Activated B cell treated with CpG ODN at 0.5 μM for 24 hours (primary cell): ENCODE measurements at regions not wholly inside any gene's neighbourhood (a gene's known extent, or its start where the extent isn't known, plus 50 kb on each side); places are given as distances from the start of the nearest gene placed in this dataset.

ENCODE experiments used
- ATAC-seq: fragments of 200-7000 bp; cut with Tn5 transposase; one replicate; pipeline ENCODE4 v1.10.0; 2021; ENCODE audit warnings: low read depth, mild to moderate bottlenecking, moderate library complexity
- CTCF ChIA-PET: fragments of 350-600 bp; sonication (Branson Sonifier 250); formaldehyde crosslinking; loops from one replicate; lab custom pipeline; 2021; ENCODE audit warnings: antibody characterized with exemption; lab: Charles Lee
- POLR2A ChIA-PET: fragments of 350-600 bp; sonication (Branson Sonifier 250); formaldehyde crosslinking; loops from one replicate; lab custom pipeline; 2021; ENCODE audit warnings: antibody characterized with exemption; lab: Charles Lee
- DNase-seq: peaks from one replicate; pipeline ENCODE4 v3.0.0; 2022
- H3K27ac Mint-ChIP-seq: one replicate; pipeline ENCODE4 v1.8.0; 2020; ENCODE audit warnings: mixed read lengths
- H3K27me3 Mint-ChIP-seq: one replicate; pipeline ENCODE4 v1.8.0; 2021; ENCODE audit warnings: mixed read lengths
- H3K36me3 Mint-ChIP-seq: one replicate; pipeline ENCODE4 v1.8.0; 2021; ENCODE audit warnings: low read depth, mixed read lengths
- H3K4me1 Mint-ChIP-seq: one replicate; pipeline ENCODE4 v1.8.0; 2021; ENCODE audit warnings: mixed read lengths
- H3K4me3 Mint-ChIP-seq: one replicate; pipeline ENCODE4 v1.8.0; 2020; ENCODE audit warnings: mild to moderate bottlenecking, mixed read lengths
- H3K9me3 Mint-ChIP-seq: one replicate; pipeline ENCODE4 v1.8.0; 2020; ENCODE audit warnings: mixed read lengths
- intact Hi-C: fragments of 100-400 bp; cut with micrococcal nuclease; formaldehyde crosslinking; loops from one replicate; pipeline ENCODE4 v1.15.1; 2024
- TF ChIP-seq, protein P1 (sequence below): fragments of 200-600 bp; IDR thresholded peaks from one replicate; pipeline ENCODE4 v1.8.0; 2022; ENCODE audit warnings: antibody characterized with exemption, mild to moderate bottlenecking

DNA sequence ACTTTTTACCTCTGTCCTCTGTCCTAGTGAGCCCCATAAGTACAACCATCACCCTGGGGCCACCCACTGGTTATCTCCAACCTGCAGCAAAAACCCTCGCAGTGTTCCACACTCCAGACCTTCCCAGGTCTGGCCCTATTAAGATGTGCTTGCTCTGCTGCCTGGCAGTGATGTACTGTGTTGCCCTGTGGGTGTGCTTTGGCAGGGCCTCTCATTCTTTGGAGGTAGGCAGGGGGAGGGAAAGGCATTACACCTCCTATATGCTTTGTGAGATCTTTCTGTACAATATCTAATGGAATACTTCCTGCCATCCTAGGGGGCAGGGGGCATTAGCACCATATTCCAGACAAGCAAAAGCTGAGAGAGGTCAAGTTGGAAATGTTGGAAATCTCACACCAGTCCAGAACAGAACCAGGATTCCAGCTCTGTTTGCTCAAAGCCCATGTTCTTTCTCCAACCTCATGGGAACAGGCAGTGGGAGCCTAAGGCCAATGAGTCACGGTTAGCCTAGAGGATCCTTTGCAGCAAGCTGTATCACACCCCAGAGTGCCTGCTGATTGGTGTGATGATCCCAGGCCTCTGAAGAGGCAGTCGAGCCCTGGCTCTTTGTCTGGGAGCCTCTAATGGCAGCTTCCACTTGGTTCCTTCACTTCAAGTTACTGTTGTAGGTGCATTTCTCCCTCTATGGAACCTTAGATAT, 59.7 kb upstream of the UBL3 start:
- intact Hi-C loops = no loop called here
- ATAC-seq = no peak
- H3K4me3 Mint-ChIP-seq = no peak overlapping the region
- no peak overlapping the region for H3K27ac Mint-ChIP-seq
- no peaks in the 10 kb centered on the region for H3K36me3 Mint-ChIP-seq
- H3K9me3 Mint-ChIP-seq = no peaks in the 10 kb centered on the region
- peaks cover 6% of the 10 kb centered on the region for H3K27me3 Mint-ChIP-seq
- no peak for DNase-seq
- ChIA-PET POLR2A (no interaction called here), CTCF (no interaction called here)
- TF ChIP-seq, protein P1, sequence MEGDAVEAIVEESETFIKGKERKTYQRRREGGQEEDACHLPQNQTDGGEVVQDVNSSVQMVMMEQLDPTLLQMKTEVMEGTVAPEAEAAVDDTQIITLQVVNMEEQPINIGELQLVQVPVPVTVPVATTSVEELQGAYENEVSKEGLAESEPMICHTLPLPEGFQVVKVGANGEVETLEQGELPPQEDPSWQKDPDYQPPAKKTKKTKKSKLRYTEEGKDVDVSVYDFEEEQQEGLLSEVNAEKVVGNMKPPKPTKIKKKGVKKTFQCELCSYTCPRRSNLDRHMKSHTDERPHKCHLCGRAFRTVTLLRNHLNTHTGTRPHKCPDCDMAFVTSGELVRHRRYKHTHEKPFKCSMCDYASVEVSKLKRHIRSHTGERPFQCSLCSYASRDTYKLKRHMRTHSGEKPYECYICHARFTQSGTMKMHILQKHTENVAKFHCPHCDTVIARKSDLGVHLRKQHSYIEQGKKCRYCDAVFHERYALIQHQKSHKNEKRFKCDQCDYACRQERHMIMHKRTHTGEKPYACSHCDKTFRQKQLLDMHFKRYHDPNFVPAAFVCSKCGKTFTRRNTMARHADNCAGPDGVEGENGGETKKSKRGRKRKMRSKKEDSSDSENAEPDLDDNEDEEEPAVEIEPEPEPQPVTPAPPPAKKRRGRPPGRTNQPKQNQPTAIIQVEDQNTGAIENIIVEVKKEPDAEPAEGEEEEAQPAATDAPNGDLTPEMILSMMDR = no peak
- no peaks in the 10 kb centered on the region for H3K4me1 Mint-ChIP-seq

DNA sequence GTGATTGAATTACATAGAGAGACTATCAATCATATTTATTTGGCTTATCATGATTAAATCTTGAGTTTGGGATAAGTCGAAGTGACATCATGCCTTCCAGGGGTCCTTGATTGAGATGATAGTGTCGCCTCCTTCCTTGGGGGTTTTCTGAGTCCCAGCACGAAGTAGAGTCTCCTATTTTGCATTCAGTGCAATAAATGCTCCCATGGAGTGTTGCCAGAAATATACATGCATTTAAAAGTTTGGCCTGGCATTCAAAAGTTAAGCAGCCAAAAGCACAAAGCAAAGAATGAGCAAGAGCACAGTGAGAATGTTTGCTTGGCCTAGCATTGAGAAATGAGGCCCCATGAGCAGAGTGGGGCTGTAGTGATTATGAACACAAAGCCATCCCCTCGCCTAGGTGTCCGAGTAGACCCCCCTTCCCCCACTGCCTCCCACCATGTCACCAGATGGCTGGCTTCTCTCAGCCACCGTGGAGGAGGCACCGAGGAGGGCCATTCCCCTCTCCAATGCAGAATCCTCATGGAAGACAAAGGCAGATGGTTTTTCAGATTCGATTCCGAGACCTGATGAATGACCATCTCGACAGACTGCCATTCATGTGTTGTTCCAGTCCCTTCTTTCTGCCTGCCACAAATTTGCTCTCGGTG, 58.8 kb upstream of the UBL3 start:
- TF ChIP-seq, protein P1 = no peak
- Mint-ChIP-seq H3K9me3 (no peaks in the 10 kb centered on the region), H3K27me3 (peaks cover 6% of the 10 kb centered on the region), H3K4me3 (no peak overlapping the region), H3K4me1 (no peaks in the 10 kb centered on the region), H3K36me3 (no peaks in the 10 kb centered on the region), H3K27ac (no peak overlapping the region)
- POLR2A ChIA-PET = no interaction called here
- no peak for ATAC-seq
- CTCF ChIA-PET = no interaction called here
- DNase-seq = no peak
- intact Hi-C loops = no loop called here

DNA sequence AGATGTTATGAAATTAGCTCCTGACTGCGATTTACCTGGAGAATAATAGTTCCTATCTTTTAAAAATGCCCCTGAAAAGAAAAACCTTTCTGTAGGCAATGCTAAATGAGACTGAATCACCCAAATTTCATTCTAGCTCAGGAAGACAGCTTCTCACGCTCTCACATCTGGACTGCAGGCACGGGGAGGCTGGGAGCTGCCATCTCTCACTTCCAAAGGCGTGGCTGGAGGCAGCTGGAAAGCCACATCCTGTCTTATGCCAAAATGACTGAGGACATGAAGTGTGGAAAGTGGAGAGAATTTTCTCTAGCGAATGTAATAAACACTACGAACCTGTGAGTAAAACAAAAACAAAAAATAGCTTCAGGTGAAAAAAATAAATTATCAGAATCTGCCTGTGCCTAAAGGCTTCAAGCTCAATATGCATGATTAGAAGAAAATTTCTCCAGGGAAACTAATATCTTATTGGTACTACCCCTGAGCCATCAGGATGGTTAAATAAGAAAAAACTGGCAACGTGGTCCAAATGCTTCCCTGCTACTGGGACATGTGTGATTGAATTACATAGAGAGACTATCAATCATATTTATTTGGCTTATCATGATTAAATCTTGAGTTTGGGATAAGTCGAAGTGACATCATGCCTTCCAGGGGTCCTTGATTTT, 58.1 kb upstream of the UBL3 start:
- H3K4me3 Mint-ChIP-seq = no peak overlapping the region
- intact Hi-C loops = no loop called here
- H3K27ac Mint-ChIP-seq = no peak overlapping the region
- ChIA-PET POLR2A (no interaction called here), CTCF (interaction anchor here (1.0 kb wide), 2 partner anchors 16 to 137 kb away, joined by 3 read pairs; no protein-coding TSS in a partner anchor)
- no peaks in the 10 kb centered on the region for H3K9me3 Mint-ChIP-seq
- TF ChIP-seq, protein P1 = no peak
- ATAC-seq (no peak), DNase-seq (no peak)
- no peaks in the 10 kb centered on the region for H3K36me3 Mint-ChIP-seq
- H3K27me3 Mint-ChIP-seq = peaks cover 7% of the 10 kb centered on the region
- no peaks in the 10 kb centered on the region for H3K4me1 Mint-ChIP-seq

DNA sequence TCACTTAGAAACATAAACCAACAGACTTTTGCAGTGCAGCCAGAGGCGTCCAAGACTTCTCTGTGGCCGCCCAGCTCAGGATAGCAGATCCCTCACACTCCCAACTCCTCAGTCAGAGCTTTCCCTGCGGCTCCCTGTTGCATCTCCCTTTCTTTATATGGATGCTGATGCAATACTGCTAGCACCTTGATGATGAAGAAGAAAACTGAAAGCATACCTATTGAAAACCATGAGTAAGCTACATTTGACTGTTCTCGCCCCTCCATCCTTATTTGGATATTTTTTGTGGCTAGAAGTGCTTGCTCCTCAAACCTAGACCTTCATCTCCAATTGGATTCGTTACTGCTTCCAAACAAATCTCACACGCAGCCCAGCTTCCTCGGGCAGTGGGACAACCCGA, 57.3 kb upstream of the UBL3 start:
- Mint-ChIP-seq H3K27me3 (peaks cover 8% of the 10 kb centered on the region), H3K9me3 (no peaks in the 10 kb centered on the region), H3K36me3 (no peaks in the 10 kb centered on the region), H3K27ac (no peak overlapping the region), H3K4me1 (peaks cover under 1% of the 10 kb centered on the region), H3K4me3 (no peak overlapping the region)
- no peak for DNase-seq
- TF ChIP-seq, protein P1 = no peak
- ChIA-PET CTCF (interaction anchor here (1.0 kb wide), 2 partner anchors 16 to 136 kb away, joined by 3 read pairs; no protein-coding TSS in a partner anchor), POLR2A (no interaction called here)
- ATAC-seq = no peak
- intact Hi-C loops = no loop called here

DNA sequence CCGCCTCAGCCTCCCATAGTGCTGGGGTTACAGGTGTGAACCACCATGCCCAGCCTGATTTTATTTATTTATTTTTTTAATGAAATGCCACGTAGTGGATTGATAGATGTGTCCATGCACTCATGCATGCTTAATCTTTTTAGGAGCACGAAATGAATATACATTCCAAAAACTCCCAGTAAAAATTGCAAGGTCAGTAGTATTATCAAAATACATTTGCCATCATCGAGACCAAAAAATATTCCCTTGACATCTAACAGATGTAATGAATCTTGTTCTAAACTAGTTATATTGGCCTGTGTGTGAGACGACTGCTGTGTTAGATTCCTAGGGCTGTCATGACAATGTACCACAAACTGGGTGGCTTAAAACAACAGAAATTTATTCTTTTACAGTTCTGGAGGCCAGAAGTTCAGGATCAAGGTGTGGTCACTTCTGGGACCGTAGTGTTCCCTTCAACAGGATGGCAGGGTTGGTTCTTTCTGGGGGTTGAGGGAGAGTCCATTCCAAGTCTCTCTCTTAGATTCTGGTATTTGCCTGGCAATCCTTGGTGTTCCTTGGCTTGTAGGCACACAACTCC, 56.1 kb upstream of the UBL3 start:
- Mint-ChIP-seq H3K36me3 (no peaks in the 10 kb centered on the region), H3K4me3 (no peak overlapping the region), H3K9me3 (no peaks in the 10 kb centered on the region), H3K4me1 (peaks cover 5% of the 10 kb centered on the region), H3K27me3 (peaks cover 13% of the 10 kb centered on the region), H3K27ac (no peak overlapping the region)
- no peak for ATAC-seq
- ChIA-PET CTCF (no interaction called here), POLR2A (no interaction called here)
- intact Hi-C loops = no loop called here
- TF ChIP-seq, protein P1 = no peak
- no peak for DNase-seq
